ENCODE measurements at regions not wholly inside any gene's neighbourhood (a gene's known extent, or its start where the extent isn't known, plus 50 kb on each side); places are given as distances from the start of the nearest gene placed in this dataset.

GRCh38 chr3:177491296-177492032 is 294.2 kb upstream of the TBL1XR1 start (continued):
- TF ChIP-seq EGR1 (IDR thresholded peaks at IDR 0.05; ENCODE audit: borderline replicate concordance, low read depth, low read length) (no peak), TBP (IDR thresholded peaks at IDR 0.05; ENCODE audit: low read depth, low read length) (no peak), CBX8 (IDR thresholded peaks at IDR 0.05; ENCODE audit: borderline replicate concordance, low read depth, low read length) (no peak)
